ENCODE measurements at regions not wholly inside any gene's neighbourhood (a gene's known extent, or its start where the extent isn't known, plus 50 kb on each side); places are given as distances from the start of the nearest gene placed in this dataset.
A peak's percentile ranks its signal among the peaks of the same experiment; 100 is the strongest.

GRCh38 chrX:139204898-139205667 lies 325.5 kb upstream of the F9 start:
- peak; percentile 66 for DNase-seq (ENCODE audit: low read depth)
- in situ Hi-C loops (cut with HindIII; ENCODE audit: low pct_unique_long_range_greater_than_20kb, low sequenced_read_pairs): no loop called here

- no peak for DNase-seq (ENCODE audit: low read depth)
- in situ Hi-C loops (cut with HindIII; ENCODE audit: low pct_unique_long_range_greater_than_20kb, low sequenced_read_pairs): no loop called here
Observed at GRCh38 chrX:139204571-139204897, 326.0 kb upstream of the F9 start.

GRCh38 chrX:139203651-139204570 lies 326.6 kb upstream of the F9 start:
- in situ Hi-C loops (cut with HindIII; ENCODE audit: low pct_unique_long_range_greater_than_20kb, low sequenced_read_pairs): no loop called here
- peak; percentile 44 for DNase-seq (ENCODE audit: low read depth)

- in situ Hi-C loops (cut with HindIII; ENCODE audit: low pct_unique_long_range_greater_than_20kb, low sequenced_read_pairs): no loop called here
- DNase-seq (ENCODE audit: low read depth): no peak
Observed at GRCh38 chrX:139202742-139203420, 327.7 kb upstream of the F9 start.

GRCh38 chrX:139201924-139202323 lies 328.6 kb upstream of the F9 start:
- DNase-seq (ENCODE audit: low read depth): no peak
- in situ Hi-C loops (cut with HindIII; ENCODE audit: low pct_unique_long_range_greater_than_20kb, low sequenced_read_pairs): no loop called here

- in situ Hi-C loops (cut with HindIII; ENCODE audit: low pct_unique_long_range_greater_than_20kb, low sequenced_read_pairs): no loop called here
- peak; percentile 43 for DNase-seq (ENCODE audit: low read depth)
Observed at GRCh38 chrX:139200793-139201192, 329.7 kb upstream of the F9 start.

- in situ Hi-C loops (cut with HindIII; ENCODE audit: low pct_unique_long_range_greater_than_20kb, low sequenced_read_pairs): no loop called here
- no peak for DNase-seq (ENCODE audit: low read depth)
Observed at GRCh38 chrX:139200346-139200745, 330.2 kb upstream of the F9 start.

- no peak for DNase-seq (ENCODE audit: low read depth)
- in situ Hi-C loops (cut with HindIII; ENCODE audit: low pct_unique_long_range_greater_than_20kb, low sequenced_read_pairs): no loop called here
Observed at GRCh38 chrX:139199933-139200332, 330.6 kb upstream of the F9 start.

GRCh38 chrX:139198936-139199335 lies 331.6 kb upstream of the F9 start:
- no peak for DNase-seq (ENCODE audit: low read depth)
- in situ Hi-C loops (cut with HindIII; ENCODE audit: low pct_unique_long_range_greater_than_20kb, low sequenced_read_pairs): no loop called here

- in situ Hi-C loops (cut with HindIII; ENCODE audit: low pct_unique_long_range_greater_than_20kb, low sequenced_read_pairs): no loop called here
- no peak for DNase-seq (ENCODE audit: low read depth)
Observed at GRCh38 chrX:139196890-139197289, 333.6 kb upstream of the F9 start.

GRCh38 chrX:139194571-139195280 lies 335.8 kb upstream of the F9 start:
- DNase-seq (ENCODE audit: low read depth): peak; percentile 55
- in situ Hi-C loops (cut with HindIII; ENCODE audit: low pct_unique_long_range_greater_than_20kb, low sequenced_read_pairs): no loop called here

- in situ Hi-C loops (cut with HindIII; ENCODE audit: low pct_unique_long_range_greater_than_20kb, low sequenced_read_pairs): no loop called here
- DNase-seq (ENCODE audit: low read depth): no peak
Observed at GRCh38 chrX:139192386-139192961, 338.1 kb upstream of the F9 start.

- DNase-seq (ENCODE audit: low read depth): no peak
- in situ Hi-C loops (cut with HindIII; ENCODE audit: low pct_unique_long_range_greater_than_20kb, low sequenced_read_pairs): no loop called here
Observed at GRCh38 chrX:139191746-139192385, 338.7 kb upstream of the F9 start.

- in situ Hi-C loops (cut with HindIII; ENCODE audit: low pct_unique_long_range_greater_than_20kb, low sequenced_read_pairs): no loop called here
- no peak for DNase-seq (ENCODE audit: low read depth)
Observed at GRCh38 chrX:139191286-139191685, 339.3 kb upstream of the F9 start.

GRCh38 chrX:139187738-139188137 lies 342.8 kb upstream of the F9 start:
- no peak for DNase-seq (ENCODE audit: low read depth)
- in situ Hi-C loops (cut with HindIII; ENCODE audit: low pct_unique_long_range_greater_than_20kb, low sequenced_read_pairs): no loop called here

GRCh38 chrX:139186991-139187390 lies 343.5 kb upstream of the F9 start:
- in situ Hi-C loops (cut with HindIII; ENCODE audit: low pct_unique_long_range_greater_than_20kb, low sequenced_read_pairs): no loop called here

GRCh38 chrX:139179592-139179991 lies 350.9 kb upstream of the F9 start:
- in situ Hi-C loops (cut with HindIII; ENCODE audit: low pct_unique_long_range_greater_than_20kb, low sequenced_read_pairs): no loop called here

More at GRCh38 chrX:139186991-139187390, 343.5 kb upstream of the F9 start:
- no peak for DNase-seq (ENCODE audit: low read depth)

GRCh38 chrX:139178980-139179379 lies 351.6 kb upstream of the F9 start:
- in situ Hi-C loops (cut with HindIII; ENCODE audit: low pct_unique_long_range_greater_than_20kb, low sequenced_read_pairs): no loop called here
- no peak for DNase-seq (ENCODE audit: low read depth)

More at GRCh38 chrX:139179592-139179991, 350.9 kb upstream of the F9 start:
- no peak for DNase-seq (ENCODE audit: low read depth)
